ENCODE measurements at regions not wholly inside any gene's neighbourhood (a gene's known extent, or its start where the extent isn't known, plus 50 kb on each side); places are given as distances from the start of the nearest gene placed in this dataset.

- no peak overlapping the region for H2AFZ ChIP-seq (ENCODE audit: insufficient read depth, low read depth, low read length, poor library complexity, severe bottlenecking)
- WGBS (ENCODE audit: insufficient coverage): no CpG with 5 or more reads among the region's 3 CpGs
- H3K9me3 ChIP-seq (ENCODE audit: control extremely low read depth in 1 of 3, control insufficient read depth in 2 of 3, insufficient read depth in 1 of 3, low read length in 2 of 3): no peaks in the 10 kb centered on the region
- no peaks in the 10 kb centered on the region for H4K20me1 ChIP-seq (ENCODE audit: control insufficient read depth, insufficient read depth, low read length, poor library complexity, severe bottlenecking)
- POLR2A ChIA-PET: no interaction called here
- TF ChIP-seq CTCF (IDR thresholded peaks at IDR 0.05) (no peak), EZH2 (IDR thresholded peaks at IDR 0.05; ENCODE audit: borderline replicate concordance, insufficient read depth, low read depth, low read length, poor library complexity, severe bottlenecking) (no peak)
- no peak overlapping the region for H3K9ac ChIP-seq (ENCODE audit: low read length)
- H3K4me3 ChIP-seq (ENCODE audit: control extremely low read depth in 1 of 5, extremely low read depth in 1 of 5, insufficient read depth in 1 of 5, low read depth in 2 of 5, low read length in 4 of 5): no peak overlapping the region
- Mint-ChIP-seq H3K27me3 (peaks cover 6% of the 10 kb centered on the region), H3K9me3 (ENCODE audit: insufficient read depth) (no peaks in the 10 kb centered on the region), H3K4me3 (no peak overlapping the region), H3K4me1 (no peaks in the 10 kb centered on the region), H3K27ac (no peak overlapping the region)
- H3K36me3 ChIP-seq (replicated peaks in 1 of 2; ENCODE audit: control extremely low read depth in 1 of 2, control insufficient read depth in 1 of 2, extremely low read depth in 1 of 2, insufficient read depth in 2 of 2, low read length in 1 of 2): no peaks in the 10 kb centered on the region
- DNase-seq (no peak), ATAC-seq (ENCODE audit: low read depth) (no peak)
- no peak overlapping the region for H3K27ac ChIP-seq (ENCODE audit: low read length in 2 of 2)
- no peaks in the 10 kb centered on the region for H3K4me1 ChIP-seq (ENCODE audit: control insufficient read depth in 2 of 2, insufficient read depth in 2 of 2, low read length in 2 of 2)
- CTCF ChIA-PET: interaction anchor here (0.7 kb wide), 1 partner anchor 9 kb away, joined by 3 read pairs; no protein-coding TSS in a partner anchor
- H3K79me2 ChIP-seq (ENCODE audit: control insufficient read depth, insufficient read depth, low read length): no peaks in the 10 kb centered on the region
- H3K4me2 ChIP-seq (replicated peaks; ENCODE audit: low read depth, low read length, poor library complexity, severe bottlenecking): no peak overlapping the region
- H3K27me3 ChIP-seq (replicated peaks in 1 of 4; ENCODE audit: control extremely low read depth in 1 of 4, control insufficient read depth in 3 of 4, insufficient read depth in 4 of 4, low read length in 3 of 4): no peaks in the 10 kb centered on the region
- intact Hi-C loops (cut with micrococcal nuclease): no loop called here
Measured at GRCh38 chr9:85283421-85283820, 458.3 kb downstream of the AGTPBP1 start.

- H3K4me1 Mint-ChIP-seq: no peaks in the 10 kb centered on the region
- H3K27me3 Mint-ChIP-seq: no peaks in the 10 kb centered on the region
- no peak for TF ChIP-seq EZH2 (IDR thresholded peaks at IDR 0.05; ENCODE audit: borderline replicate concordance, insufficient read depth, low read depth, low read length, poor library complexity, severe bottlenecking)
- TF ChIP-seq CTCF (IDR thresholded peaks at IDR 0.05): no peak
- POLR2A ChIA-PET: no interaction called here
- H3K27ac ChIP-seq (ENCODE audit: low read length in 2 of 2): no peak overlapping the region
- H4K20me1 ChIP-seq (ENCODE audit: control insufficient read depth, insufficient read depth, low read length, poor library complexity, severe bottlenecking): no peaks in the 10 kb centered on the region
- H3K4me3 Mint-ChIP-seq: no peak overlapping the region
- CTCF ChIA-PET: no interaction called here
- intact Hi-C loops (cut with micrococcal nuclease): no loop called here
- no peak overlapping the region for H3K4me3 ChIP-seq (ENCODE audit: control extremely low read depth in 1 of 5, extremely low read depth in 1 of 5, insufficient read depth in 1 of 5, low read depth in 2 of 5, low read length in 4 of 5)
- H3K79me2 ChIP-seq (ENCODE audit: control insufficient read depth, insufficient read depth, low read length): no peaks in the 10 kb centered on the region
- no peaks in the 10 kb centered on the region for H3K9me3 Mint-ChIP-seq (ENCODE audit: insufficient read depth)
- H3K4me1 ChIP-seq (ENCODE audit: control insufficient read depth in 2 of 2, insufficient read depth in 2 of 2, low read length in 2 of 2): no peaks in the 10 kb centered on the region
- no peak overlapping the region for H2AFZ ChIP-seq (ENCODE audit: insufficient read depth, low read depth, low read length, poor library complexity, severe bottlenecking)
- no peak for DNase-seq
- no peak overlapping the region for H3K4me2 ChIP-seq (replicated peaks; ENCODE audit: low read depth, low read length, poor library complexity, severe bottlenecking)
- no peak for ATAC-seq (ENCODE audit: low read depth)
- H3K9me3 ChIP-seq (ENCODE audit: control extremely low read depth in 1 of 3, control insufficient read depth in 2 of 3, insufficient read depth in 1 of 3, low read length in 2 of 3): no peaks in the 10 kb centered on the region
- no peak overlapping the region for H3K9ac ChIP-seq (ENCODE audit: low read length)
- no peaks in the 10 kb centered on the region for H3K27me3 ChIP-seq (replicated peaks in 1 of 4; ENCODE audit: control extremely low read depth in 1 of 4, control insufficient read depth in 3 of 4, insufficient read depth in 4 of 4, low read length in 3 of 4)
- no peaks in the 10 kb centered on the region for H3K36me3 ChIP-seq (replicated peaks in 1 of 2; ENCODE audit: control extremely low read depth in 1 of 2, control insufficient read depth in 1 of 2, extremely low read depth in 1 of 2, insufficient read depth in 2 of 2, low read length in 1 of 2)
- H3K27ac Mint-ChIP-seq: no peak overlapping the region
- WGBS (ENCODE audit: insufficient coverage): 100% methylated on average over 3 of the region's 4 CpGs
Measured at GRCh38 chr9:85278769-85279168, 463.0 kb downstream of the AGTPBP1 start.

Data from B cell (primary cell).